Fibroblast of lung (primary cell): ENCODE measurements at regions not wholly inside any gene's neighbourhood (a gene's known extent, or its start where the extent isn't known, plus 50 kb on each side); places are given as distances from the start of the nearest gene placed in this dataset.

ENCODE experiments used
- DNase-seq, 2 donors: peaks; one replicate each; pipeline versions ENCODE4 v3.0.0 to v3.0.0-alpha.2; 2010; ENCODE audit warnings: low read depth in 2 of 2
- H2AFZ ChIP-seq: 2 replicates; pipeline ENCODE4 v1.5.1; 2012; ENCODE audit warnings: low read length, control low read depth, inconsistent platforms
- H3K27ac ChIP-seq: 2 replicates; pipeline ENCODE4 v1.5.1; 2011; ENCODE audit warnings: low read length, control low read depth; ENCODE audit not compliant: insufficient read depth
- H3K27me3 ChIP-seq: 2 replicates; pipeline ENCODE4 v1.5.1; 2011; ENCODE audit warnings: mild to moderate bottlenecking, low read length; ENCODE audit not compliant: control insufficient read depth, insufficient read depth
- H3K36me3 ChIP-seq: 2 replicates; pipeline ENCODE4 v1.5.1; 2011; ENCODE audit warnings: low read length; ENCODE audit not compliant: control insufficient read depth, insufficient read depth
- H3K4me1 ChIP-seq: 2 replicates; pipeline ENCODE4 v1.5.1; 2011; ENCODE audit warnings: low read length; ENCODE audit not compliant: control insufficient read depth, insufficient read depth; ENCODE audit errors: extremely low read depth
- H3K4me2 ChIP-seq: 2 replicates; pipeline ENCODE4 v1.5.1; 2011; ENCODE audit warnings: low read length, control low read depth; ENCODE audit not compliant: insufficient read depth; ENCODE audit errors: extremely low read depth
- H3K4me3 ChIP-seq, 4 experiments: fragments of 200-600 bp in 1 of 4; sonication (generic) in 1 of 4; replicated peaks in 1 of 4; 2 replicates each; pipeline ENCODE4 v1.5.1; 2011 to 2016; ENCODE audit warnings: low read length in 4 of 4, low read depth in 3 of 4, mild to moderate bottlenecking in 3 of 4, control low read depth in 2 of 4, inconsistent platforms in 1 of 4, mixed read lengths in 1 of 4; ENCODE audit not compliant: insufficient read depth in 1 of 4; ENCODE audit errors: control extremely low read depth in 1 of 4
- H3K79me2 ChIP-seq: 2 replicates; pipeline ENCODE4 v1.5.1; 2012; ENCODE audit warnings: mild to moderate bottlenecking, low read length, inconsistent platforms; ENCODE audit not compliant: control insufficient read depth, insufficient read depth
- H3K9ac ChIP-seq: 2 replicates; pipeline ENCODE4 v1.5.1; 2011; ENCODE audit warnings: mild to moderate bottlenecking, low read length, control low read depth; ENCODE audit not compliant: insufficient read depth
- H3K9me3 ChIP-seq: 2 replicates; pipeline ENCODE4 v1.5.1; 2012; ENCODE audit warnings: low read depth, low read length; ENCODE audit not compliant: control insufficient read depth, insufficient read depth
- H4K20me1 ChIP-seq: 2 replicates; pipeline ENCODE4 v1.5.1; 2011; ENCODE audit warnings: low read length; ENCODE audit not compliant: control insufficient read depth, insufficient read depth; ENCODE audit errors: extremely low read depth
- EZH2 ChIP-seq: IDR thresholded peaks from 2 replicates; pipeline ENCODE4 v1.5.1; 2012; ENCODE audit warnings: low read length, control low read depth, mild to moderate bottlenecking; ENCODE audit errors: missing control alignments
- TF ChIP-seq, protein P1 (sequence below), 2 donors: IDR thresholded peaks in 1 of 2; conservative IDR thresholded peaks in 1 of 2; 1 replicate in 1 of 2; 2 replicates in 1 of 2; pipeline ENCODE4 v1.5.1; 2011 to 2012; ENCODE audit warnings: low read length in 2 of 2, control low read depth in 1 of 2, inconsistent platforms in 1 of 2, low read depth in 1 of 2, mild to moderate bottlenecking in 1 of 2

DNA sequence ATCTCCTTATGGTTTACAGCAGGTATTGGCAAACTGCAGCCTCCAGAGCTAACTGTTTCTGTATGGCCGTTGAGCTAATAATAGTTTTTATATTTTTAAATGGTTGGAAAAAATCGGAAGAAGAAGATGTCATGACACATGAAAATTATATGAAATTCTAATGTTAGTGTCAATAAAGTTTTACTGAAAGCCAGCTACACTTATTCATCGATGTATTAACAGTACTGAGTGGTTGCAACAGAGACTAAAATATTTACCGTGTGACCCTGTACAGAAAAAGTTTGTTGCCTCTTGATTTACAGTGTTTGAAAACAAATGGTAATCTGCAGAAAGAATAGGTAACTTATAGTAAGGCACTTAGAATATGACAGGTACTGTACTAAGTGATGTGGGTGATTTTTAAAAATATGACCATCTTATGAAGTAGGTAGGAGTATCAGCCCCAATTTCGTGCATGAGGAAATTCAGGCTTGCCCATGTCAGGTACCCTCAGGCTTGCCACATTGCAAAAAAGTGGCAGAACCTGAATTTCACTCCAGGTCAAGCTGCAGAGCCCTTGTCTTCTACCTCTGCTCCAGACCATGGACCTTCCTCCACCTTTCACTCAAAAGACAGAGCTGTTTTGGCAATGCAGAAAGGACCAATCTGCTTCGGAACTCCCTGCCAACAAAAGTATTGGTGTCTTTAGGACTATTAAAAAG is 311.9 kb upstream of the RUNX1 start:
- Histone ChIP-seq H2AFZ (no peak overlapping the region), H3K9ac (no peak overlapping the region), H3K4me2 (no peak overlapping the region), H3K36me3 (no peaks in the 10 kb centered on the region), H3K27ac (no peak overlapping the region), H4K20me1 (no peaks in the 10 kb centered on the region), H3K4me1 (no peaks in the 10 kb centered on the region), H3K79me2 (no peaks in the 10 kb centered on the region), H3K4me3 (no peak overlapping the region), H3K27me3 (no peaks in the 10 kb centered on the region), H3K9me3 (no peaks in the 10 kb centered on the region)
- DNase-seq: no peak
- TF ChIP-seq, protein P1, sequence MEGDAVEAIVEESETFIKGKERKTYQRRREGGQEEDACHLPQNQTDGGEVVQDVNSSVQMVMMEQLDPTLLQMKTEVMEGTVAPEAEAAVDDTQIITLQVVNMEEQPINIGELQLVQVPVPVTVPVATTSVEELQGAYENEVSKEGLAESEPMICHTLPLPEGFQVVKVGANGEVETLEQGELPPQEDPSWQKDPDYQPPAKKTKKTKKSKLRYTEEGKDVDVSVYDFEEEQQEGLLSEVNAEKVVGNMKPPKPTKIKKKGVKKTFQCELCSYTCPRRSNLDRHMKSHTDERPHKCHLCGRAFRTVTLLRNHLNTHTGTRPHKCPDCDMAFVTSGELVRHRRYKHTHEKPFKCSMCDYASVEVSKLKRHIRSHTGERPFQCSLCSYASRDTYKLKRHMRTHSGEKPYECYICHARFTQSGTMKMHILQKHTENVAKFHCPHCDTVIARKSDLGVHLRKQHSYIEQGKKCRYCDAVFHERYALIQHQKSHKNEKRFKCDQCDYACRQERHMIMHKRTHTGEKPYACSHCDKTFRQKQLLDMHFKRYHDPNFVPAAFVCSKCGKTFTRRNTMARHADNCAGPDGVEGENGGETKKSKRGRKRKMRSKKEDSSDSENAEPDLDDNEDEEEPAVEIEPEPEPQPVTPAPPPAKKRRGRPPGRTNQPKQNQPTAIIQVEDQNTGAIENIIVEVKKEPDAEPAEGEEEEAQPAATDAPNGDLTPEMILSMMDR (conservative IDR thresholded peaks at IDR 0.05 in 1 of 2, IDR thresholded peaks at IDR 0.05 in 1 of 2; ENCODE audit: low read depth in 1 of 2, low read length in 2 of 2): no peak

DNA sequence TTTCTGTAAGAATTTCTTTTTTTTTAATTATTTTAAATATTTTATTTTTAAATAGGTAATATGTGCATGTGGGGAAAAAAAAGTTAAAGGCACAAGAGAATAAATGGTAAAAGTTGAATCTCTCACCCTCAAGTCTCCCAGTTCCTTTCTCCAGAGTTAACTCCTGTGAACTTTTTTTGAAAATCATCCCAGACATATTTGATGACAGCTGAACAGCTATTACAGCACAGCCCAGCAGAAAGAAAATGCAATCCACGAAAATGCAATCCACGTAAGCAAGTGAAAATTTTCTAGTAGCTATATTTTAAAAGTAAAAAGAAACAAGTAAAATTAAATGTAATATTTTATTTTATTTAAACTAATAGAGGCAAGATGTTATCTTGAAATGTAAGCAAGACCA is 310.0 kb upstream of the RUNX1 start:
- no peaks in the 10 kb centered on the region for H3K79me2 ChIP-seq
- no peaks in the 10 kb centered on the region for H3K36me3 ChIP-seq
- no peak for DNase-seq
- H2AFZ ChIP-seq: no peak overlapping the region
- no peak overlapping the region for H3K4me3 ChIP-seq
- no peaks in the 10 kb centered on the region for H3K9me3 ChIP-seq
- H3K4me2 ChIP-seq: no peak overlapping the region
- H4K20me1 ChIP-seq: no peaks in the 10 kb centered on the region
- TF ChIP-seq, protein P1 (conservative IDR thresholded peaks at IDR 0.05 in 1 of 2, IDR thresholded peaks at IDR 0.05 in 1 of 2; ENCODE audit: low read depth in 1 of 2, low read length in 2 of 2): no peak
- TF ChIP-seq EZH2: no peak
- H3K9ac ChIP-seq: no peak overlapping the region
- no peak overlapping the region for H3K27ac ChIP-seq
- no peaks in the 10 kb centered on the region for H3K27me3 ChIP-seq
- H3K4me1 ChIP-seq: no peaks in the 10 kb centered on the region

DNA sequence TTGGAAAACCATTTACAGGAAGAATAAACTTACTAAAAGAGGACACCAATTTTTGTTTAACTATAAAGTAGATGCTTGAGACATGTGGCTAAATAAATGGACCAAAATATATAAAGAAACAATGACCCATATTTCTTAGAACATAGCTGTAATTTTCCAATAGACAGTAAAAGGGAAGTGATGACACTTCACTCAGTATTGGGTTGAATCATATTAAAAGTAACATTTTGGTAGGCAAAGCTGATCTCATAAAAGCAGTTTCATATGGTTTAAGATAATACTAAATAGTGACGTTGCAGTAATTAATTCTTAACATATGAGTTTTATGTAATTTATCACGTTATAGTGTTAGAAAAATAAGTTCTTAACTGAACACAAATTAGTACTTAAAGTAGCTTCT is 308.9 kb upstream of the RUNX1 start:
- Histone ChIP-seq H3K4me3 (no peak overlapping the region), H3K36me3 (no peaks in the 10 kb centered on the region), H3K27ac (no peak overlapping the region), H3K4me2 (no peak overlapping the region), H3K9me3 (no peaks in the 10 kb centered on the region), H3K79me2 (no peaks in the 10 kb centered on the region), H4K20me1 (no peaks in the 10 kb centered on the region), H3K9ac (no peak overlapping the region), H3K27me3 (no peaks in the 10 kb centered on the region), H3K4me1 (no peaks in the 10 kb centered on the region), H2AFZ (no peak overlapping the region)
- TF ChIP-seq EZH2: no peak
- TF ChIP-seq, protein P1 (conservative IDR thresholded peaks at IDR 0.05 in 1 of 2, IDR thresholded peaks at IDR 0.05 in 1 of 2; ENCODE audit: low read depth in 1 of 2, low read length in 2 of 2): no peak
- no peak for DNase-seq
